DOHH2 (cell line): ENCODE measurements at regions not wholly inside any gene's neighbourhood (a gene's known extent, or its start where the extent isn't known, plus 50 kb on each side); places are given as distances from the start of the nearest gene placed in this dataset.

Source experiments
- EZH2phosphoT487 ChIP-seq: fragments of 200-600 bp; sonication (generic); IDR thresholded peaks from 2 replicates; pipeline ENCODE4 v1.6.1; 2017; ENCODE audit warnings: borderline replicate concordance, mild to moderate bottlenecking, antibody characterized with exemption, low read length, moderate library complexity, mixed read lengths
- TF ChIP-seq, protein P1 (sequence below): fragments of 200-600 bp; sonication (generic); IDR thresholded peaks from one replicate; pipeline ENCODE4 v1.5.1; 2014; ENCODE audit warnings: antibody characterized with exemption, mild to moderate bottlenecking, low read depth, low read length; ENCODE audit not compliant: poor library complexity, severe bottlenecking

GRCh38 chr4:53654300-53654758 lies 63.0 kb upstream of the LNX1 start:
- TF ChIP-seq, protein P1, sequence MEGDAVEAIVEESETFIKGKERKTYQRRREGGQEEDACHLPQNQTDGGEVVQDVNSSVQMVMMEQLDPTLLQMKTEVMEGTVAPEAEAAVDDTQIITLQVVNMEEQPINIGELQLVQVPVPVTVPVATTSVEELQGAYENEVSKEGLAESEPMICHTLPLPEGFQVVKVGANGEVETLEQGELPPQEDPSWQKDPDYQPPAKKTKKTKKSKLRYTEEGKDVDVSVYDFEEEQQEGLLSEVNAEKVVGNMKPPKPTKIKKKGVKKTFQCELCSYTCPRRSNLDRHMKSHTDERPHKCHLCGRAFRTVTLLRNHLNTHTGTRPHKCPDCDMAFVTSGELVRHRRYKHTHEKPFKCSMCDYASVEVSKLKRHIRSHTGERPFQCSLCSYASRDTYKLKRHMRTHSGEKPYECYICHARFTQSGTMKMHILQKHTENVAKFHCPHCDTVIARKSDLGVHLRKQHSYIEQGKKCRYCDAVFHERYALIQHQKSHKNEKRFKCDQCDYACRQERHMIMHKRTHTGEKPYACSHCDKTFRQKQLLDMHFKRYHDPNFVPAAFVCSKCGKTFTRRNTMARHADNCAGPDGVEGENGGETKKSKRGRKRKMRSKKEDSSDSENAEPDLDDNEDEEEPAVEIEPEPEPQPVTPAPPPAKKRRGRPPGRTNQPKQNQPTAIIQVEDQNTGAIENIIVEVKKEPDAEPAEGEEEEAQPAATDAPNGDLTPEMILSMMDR, result no peak
- TF ChIP-seq EZH2phosphoT487, result no peak
